CD4-positive, alpha-beta T cell (primary cell): ENCODE measurements at regions not wholly inside any gene's neighbourhood (a gene's known extent, or its start where the extent isn't known, plus 50 kb on each side); places are given as distances from the start of the nearest gene placed in this dataset.

ENCODE experiments used
- ATAC-seq: fragments of 200-7000 bp; cut with Tn5 transposase; one replicate; pipeline ENCODE4 v1.10.0; 2022; ENCODE audit warnings: mild to moderate bottlenecking; ENCODE audit not compliant: poor library complexity
- CTCF ChIA-PET: fragments of 350-600 bp; sonication (Branson Sonifier 250); formaldehyde crosslinking; loops from one replicate; lab custom pipeline; 2021; ENCODE audit warnings: antibody characterized with exemption, inconsistent platforms; lab: Charles Lee
- POLR2A ChIA-PET: fragments of 350-600 bp; sonication (Branson Sonifier 250); formaldehyde crosslinking; loops from one replicate; lab custom pipeline; 2021; ENCODE audit warnings: antibody characterized with exemption, inconsistent platforms; lab: Charles Lee
- DNase-seq, 14 experiments: peaks; one replicate each; pipeline ENCODE4 v3.0.0-alpha.2; 2013 to 2020; ENCODE audit warnings: mixed read lengths in 2 of 14
- H3K27ac ChIP-seq, 2 donors: one replicate each; pipeline versions ENCODE4 v1.5.1 to v1.7.0; 2013; ENCODE audit warnings: low read length in 2 of 2, low read depth in 1 of 2, mild to moderate bottlenecking in 1 of 2
- H3K27me3 ChIP-seq, 2 experiments: 1 replicate in 1 of 2; 2 replicates in 1 of 2; pipeline versions ENCODE4 v1.6.1 to v1.7.0; 2013; ENCODE audit warnings: low read length in 2 of 2, control low read depth in 1 of 2, mild to moderate bottlenecking in 1 of 2, moderate library complexity in 1 of 2; ENCODE audit not compliant: insufficient read depth in 2 of 2, control insufficient read depth in 1 of 2
- H3K36me3 ChIP-seq: one replicate; pipeline ENCODE4 v1.6.1; 2013; ENCODE audit warnings: low read length, control low read depth; ENCODE audit not compliant: insufficient read depth
- H3K4me1 ChIP-seq: one replicate; pipeline ENCODE4 v1.6.1; 2013; ENCODE audit warnings: low read length, control low read depth; ENCODE audit not compliant: insufficient read depth
- H3K4me3 ChIP-seq: one replicate; pipeline ENCODE4 v1.5.1; 2013; ENCODE audit warnings: mild to moderate bottlenecking, low read length, moderate library complexity
- H3K9me3 ChIP-seq, 2 experiments: 1 replicate in 1 of 2; 2 replicates in 1 of 2; pipeline versions ENCODE4 v1.6.1 to v1.7.0; 2013; ENCODE audit warnings: low read length in 2 of 2, mild to moderate bottlenecking in 2 of 2, control low read depth in 1 of 2, moderate library complexity in 1 of 2; ENCODE audit not compliant: control insufficient read depth in 1 of 2, insufficient read depth in 1 of 2
- H3K27ac Mint-ChIP-seq: one replicate; pipeline ENCODE4 v1.8.0; 2020; ENCODE audit warnings: mixed read lengths
- H3K27me3 Mint-ChIP-seq: one replicate; pipeline ENCODE4 v1.8.0; 2021; ENCODE audit warnings: mixed read lengths
- H3K36me3 Mint-ChIP-seq: one replicate; pipeline ENCODE4 v1.8.0; 2021; ENCODE audit warnings: low read depth, mixed read lengths
- H3K4me1 Mint-ChIP-seq: one replicate; pipeline ENCODE4 v1.8.0; 2021; ENCODE audit warnings: low read depth, mixed read lengths
- H3K4me3 Mint-ChIP-seq: one replicate; pipeline ENCODE4 v1.8.0; 2020; ENCODE audit warnings: mild to moderate bottlenecking, mixed read lengths
- H3K9me3 Mint-ChIP-seq: one replicate; pipeline ENCODE4 v1.8.0; 2020; ENCODE audit warnings: mixed read lengths
- intact Hi-C, 2 experiments: fragments of 100-400 bp; cut with DNase I in 1 of 2; cut with micrococcal nuclease in 1 of 2; formaldehyde crosslinking; loops; one replicate each; pipeline versions ENCODE4 v1.15.1 to v1.9.0; 2023 to 2025; cut with DNase I, micrococcal nuclease
- TF ChIP-seq, protein P1 (sequence below): fragments of 200-600 bp; IDR thresholded peaks from one replicate; pipeline ENCODE4 v1.8.0; 2022; ENCODE audit warnings: antibody characterized with exemption, mild to moderate bottlenecking

DNA sequence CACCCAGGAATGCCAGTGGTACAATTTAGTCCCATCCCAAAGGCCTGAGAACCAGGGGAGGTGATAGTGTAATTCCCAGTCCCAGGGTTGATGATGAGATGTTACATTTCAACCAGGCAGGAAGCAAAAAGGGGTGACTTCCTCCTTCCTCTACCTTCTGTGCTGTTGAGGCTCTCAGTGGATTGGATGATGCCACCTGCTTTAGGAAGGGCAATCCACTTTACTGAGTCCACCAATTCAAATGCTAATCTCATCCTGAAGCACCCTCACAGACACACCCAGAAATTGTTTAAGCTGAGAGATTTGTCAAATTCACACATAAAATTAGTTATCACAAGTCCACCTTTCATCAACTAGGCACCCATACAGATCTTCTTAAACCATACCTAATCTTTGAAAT lies 418.5 kb upstream of the GOLIM4 start:
- Histone ChIP-seq H3K9me3 (peaks cover 0 to 3% of the 10 kb centered on the region in 2 experiments), H3K4me1 (no peaks in the 10 kb centered on the region), H3K36me3 (no peaks in the 10 kb centered on the region), H3K27ac (no peak overlapping the region), H3K4me3 (no peak overlapping the region), H3K27me3 (no peaks in the 10 kb centered on the region)
- Mint-ChIP-seq H3K36me3 (no peaks in the 10 kb centered on the region), H3K4me3 (no peak overlapping the region), H3K27ac (no peak overlapping the region), H3K4me1 (no peaks in the 10 kb centered on the region), H3K27me3 (no peaks in the 10 kb centered on the region), H3K9me3 (no peaks in the 10 kb centered on the region)
- CTCF ChIA-PET = interaction anchor here (1.2 kb wide), 1 partner anchor 10 kb away, joined by 3 read pairs; no protein-coding TSS in a partner anchor
- TF ChIP-seq, protein P1, sequence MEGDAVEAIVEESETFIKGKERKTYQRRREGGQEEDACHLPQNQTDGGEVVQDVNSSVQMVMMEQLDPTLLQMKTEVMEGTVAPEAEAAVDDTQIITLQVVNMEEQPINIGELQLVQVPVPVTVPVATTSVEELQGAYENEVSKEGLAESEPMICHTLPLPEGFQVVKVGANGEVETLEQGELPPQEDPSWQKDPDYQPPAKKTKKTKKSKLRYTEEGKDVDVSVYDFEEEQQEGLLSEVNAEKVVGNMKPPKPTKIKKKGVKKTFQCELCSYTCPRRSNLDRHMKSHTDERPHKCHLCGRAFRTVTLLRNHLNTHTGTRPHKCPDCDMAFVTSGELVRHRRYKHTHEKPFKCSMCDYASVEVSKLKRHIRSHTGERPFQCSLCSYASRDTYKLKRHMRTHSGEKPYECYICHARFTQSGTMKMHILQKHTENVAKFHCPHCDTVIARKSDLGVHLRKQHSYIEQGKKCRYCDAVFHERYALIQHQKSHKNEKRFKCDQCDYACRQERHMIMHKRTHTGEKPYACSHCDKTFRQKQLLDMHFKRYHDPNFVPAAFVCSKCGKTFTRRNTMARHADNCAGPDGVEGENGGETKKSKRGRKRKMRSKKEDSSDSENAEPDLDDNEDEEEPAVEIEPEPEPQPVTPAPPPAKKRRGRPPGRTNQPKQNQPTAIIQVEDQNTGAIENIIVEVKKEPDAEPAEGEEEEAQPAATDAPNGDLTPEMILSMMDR = no peak
- DNase-seq (no peak), ATAC-seq (no peak)
- POLR2A ChIA-PET = no interaction called here
- intact Hi-C loops = no loop called here

DNA sequence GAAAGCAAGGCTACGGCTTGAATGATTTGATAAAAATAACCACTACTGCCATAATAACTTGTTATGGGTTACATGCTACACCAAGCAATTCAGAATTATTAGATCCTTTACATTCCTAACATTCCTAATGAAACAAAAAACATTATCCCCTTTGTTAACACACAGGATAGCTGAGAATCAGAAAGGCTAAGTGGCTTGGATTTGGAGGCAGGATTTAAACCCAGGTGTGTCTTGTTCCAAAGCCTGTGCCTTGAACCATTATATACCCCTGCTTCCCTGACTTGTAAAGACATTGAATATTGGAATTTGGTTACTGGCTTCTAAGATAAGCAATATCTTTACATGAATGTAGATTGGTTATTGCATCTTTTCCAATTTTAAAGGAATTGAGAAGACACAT lies 417.1 kb upstream of the GOLIM4 start:
- TF ChIP-seq, protein P1 = no peak
- ChIA-PET CTCF (interaction anchor here (1.2 kb wide), 1 partner anchor 12 kb away, joined by 3 read pairs; no protein-coding TSS in a partner anchor), POLR2A (no interaction called here)
- no peaks in the 10 kb centered on the region for H3K36me3 Mint-ChIP-seq
- Histone ChIP-seq H3K9me3 (peaks cover 0 to 6% of the 10 kb centered on the region in 2 experiments), H3K4me3 (no peak overlapping the region), H3K36me3 (no peaks in the 10 kb centered on the region), H3K4me1 (no peaks in the 10 kb centered on the region), H3K27ac (no peak overlapping the region), H3K27me3 (no peaks in the 10 kb centered on the region)
- no peaks in the 10 kb centered on the region for H3K9me3 Mint-ChIP-seq
- intact Hi-C loops = no loop called here
- H3K4me1 Mint-ChIP-seq = no peaks in the 10 kb centered on the region
- H3K4me3 Mint-ChIP-seq = no peak overlapping the region
- ATAC-seq (no peak), DNase-seq (no peak)
- no peaks in the 10 kb centered on the region for H3K27me3 Mint-ChIP-seq
- no peak overlapping the region for H3K27ac Mint-ChIP-seq

DNA sequence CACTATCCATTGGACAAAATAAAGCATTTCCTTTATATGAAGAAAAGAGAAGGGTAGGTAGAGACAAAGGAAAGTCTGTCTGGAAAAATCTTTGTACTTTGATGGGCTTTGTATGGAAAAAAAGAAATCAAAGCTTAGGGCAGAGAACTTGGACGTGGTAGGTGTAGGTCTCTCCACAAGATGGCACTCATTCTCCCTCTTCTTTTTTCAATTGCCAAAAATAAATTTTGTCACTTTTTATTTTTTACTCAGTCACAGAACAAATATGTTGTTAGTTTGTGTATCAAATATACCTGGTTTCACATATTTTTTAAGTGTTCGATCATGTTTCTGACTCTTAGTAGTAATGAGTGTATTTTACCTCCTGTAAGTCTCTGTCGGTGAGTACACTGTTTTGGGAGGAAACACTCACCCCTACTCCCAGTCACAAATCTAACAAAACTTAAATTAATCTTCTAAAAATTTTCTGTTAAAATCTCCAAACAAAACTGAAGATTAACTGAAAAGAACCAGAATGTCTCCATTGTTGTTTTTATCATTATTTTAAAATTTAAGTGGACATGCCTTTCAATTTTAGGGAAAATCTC lies 415.8 kb upstream of the GOLIM4 start:
- no peak for DNase-seq
- ChIA-PET CTCF (no interaction called here), POLR2A (no interaction called here)
- peaks cover 0 to 6% of the 10 kb centered on the region in 2 experiments for H3K9me3 ChIP-seq
- Mint-ChIP-seq H3K27ac (no peak overlapping the region), H3K4me3 (no peak overlapping the region), H3K36me3 (no peaks in the 10 kb centered on the region), H3K4me1 (no peaks in the 10 kb centered on the region), H3K27me3 (no peaks in the 10 kb centered on the region), H3K9me3 (no peaks in the 10 kb centered on the region)
- intact Hi-C loops = no loop called here
- no peak for ATAC-seq
- H3K4me1 ChIP-seq = no peaks in the 10 kb centered on the region
- no peak overlapping the region for H3K4me3 ChIP-seq
- no peaks in the 10 kb centered on the region for H3K27me3 ChIP-seq
- H3K27ac ChIP-seq = no peak overlapping the region
- TF ChIP-seq, protein P1 = no peak
- H3K36me3 ChIP-seq = no peaks in the 10 kb centered on the region
